ENCODE measurements at regions not wholly inside any gene's neighbourhood (a gene's known extent, or its start where the extent isn't known, plus 50 kb on each side); places are given as distances from the start of the nearest gene placed in this dataset.

DNA sequence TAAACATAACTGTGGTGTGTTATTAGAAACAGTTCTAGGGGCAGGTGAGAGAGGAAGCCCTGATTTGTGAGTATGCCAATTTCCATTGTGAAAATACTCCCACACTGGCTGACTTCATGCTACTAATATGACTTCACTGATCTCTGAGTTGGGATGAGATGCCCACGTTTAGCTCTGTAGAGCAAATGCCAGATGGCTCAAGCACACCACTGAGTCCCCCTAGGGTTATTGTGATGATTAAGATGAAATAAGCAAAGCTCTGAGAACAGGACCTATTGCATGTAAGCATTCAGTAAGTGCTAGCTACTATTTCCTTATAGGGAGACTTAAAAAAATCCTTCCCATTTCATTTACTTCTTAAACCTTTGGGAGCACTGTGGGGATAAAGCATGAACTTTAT lies 117.6 kb downstream of the CENPF start:
- TF ChIP-seq EZH2phosphoT487 (IDR thresholded peaks at IDR 0.05; ENCODE audit: low read depth) = no peak
- TF ChIP-seq, protein P1, sequence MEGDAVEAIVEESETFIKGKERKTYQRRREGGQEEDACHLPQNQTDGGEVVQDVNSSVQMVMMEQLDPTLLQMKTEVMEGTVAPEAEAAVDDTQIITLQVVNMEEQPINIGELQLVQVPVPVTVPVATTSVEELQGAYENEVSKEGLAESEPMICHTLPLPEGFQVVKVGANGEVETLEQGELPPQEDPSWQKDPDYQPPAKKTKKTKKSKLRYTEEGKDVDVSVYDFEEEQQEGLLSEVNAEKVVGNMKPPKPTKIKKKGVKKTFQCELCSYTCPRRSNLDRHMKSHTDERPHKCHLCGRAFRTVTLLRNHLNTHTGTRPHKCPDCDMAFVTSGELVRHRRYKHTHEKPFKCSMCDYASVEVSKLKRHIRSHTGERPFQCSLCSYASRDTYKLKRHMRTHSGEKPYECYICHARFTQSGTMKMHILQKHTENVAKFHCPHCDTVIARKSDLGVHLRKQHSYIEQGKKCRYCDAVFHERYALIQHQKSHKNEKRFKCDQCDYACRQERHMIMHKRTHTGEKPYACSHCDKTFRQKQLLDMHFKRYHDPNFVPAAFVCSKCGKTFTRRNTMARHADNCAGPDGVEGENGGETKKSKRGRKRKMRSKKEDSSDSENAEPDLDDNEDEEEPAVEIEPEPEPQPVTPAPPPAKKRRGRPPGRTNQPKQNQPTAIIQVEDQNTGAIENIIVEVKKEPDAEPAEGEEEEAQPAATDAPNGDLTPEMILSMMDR (IDR thresholded peaks at IDR 0.05; ENCODE audit: low read depth, low read length) = no peak
- Histone ChIP-seq H3K27me3 (ENCODE audit: low read depth, low read length) (no peaks in the 10 kb centered on the region), H3K9ac (ENCODE audit: low read length) (no peak overlapping the region), H2AFZ (ENCODE audit: low read depth, low read length) (no peak overlapping the region), H4K20me1 (ENCODE audit: insufficient read depth, low read length) (no peaks in the 10 kb centered on the region), H3K36me3 (replicated peaks; ENCODE audit: low read depth, low read length) (no peaks in the 10 kb centered on the region), H3K9me3 (ENCODE audit: insufficient read depth, low read length) (no peaks in the 10 kb centered on the region), H3K79me2 (ENCODE audit: low read length) (no peaks in the 10 kb centered on the region), H3K4me3 (ENCODE audit: low read length) (no peak overlapping the region), H3K27ac (ENCODE audit: low read length) (no peak overlapping the region), H3K4me2 (ENCODE audit: low read length) (no peak overlapping the region), H3K4me1 (ENCODE audit: low read length) (no peaks in the 10 kb centered on the region)

DNA sequence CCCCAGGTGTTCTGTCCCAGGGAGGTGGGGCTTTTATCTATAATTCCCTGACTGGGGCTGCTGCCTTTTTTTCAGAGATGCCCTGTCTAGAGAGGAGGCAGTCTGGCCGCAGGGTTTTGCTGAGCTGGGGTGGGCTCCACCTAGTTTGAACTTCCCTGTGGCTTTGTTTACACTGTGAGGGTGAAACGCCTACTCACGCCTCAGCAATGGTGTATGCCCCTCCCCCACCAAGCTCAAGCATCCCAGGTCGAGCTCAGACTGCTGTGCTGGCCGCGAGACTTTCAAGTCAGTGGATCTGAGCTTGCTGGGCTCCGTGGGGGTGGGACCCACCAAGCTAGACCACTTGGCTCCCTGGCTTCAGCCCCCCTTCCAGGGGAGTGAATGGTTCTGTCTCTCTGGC lies 124.3 kb downstream of the CENPF start:
- no peaks in the 10 kb centered on the region for H3K27me3 ChIP-seq (ENCODE audit: low read depth, low read length)
- no peak overlapping the region for H3K4me3 ChIP-seq (ENCODE audit: low read length)
- H3K79me2 ChIP-seq (ENCODE audit: low read length) = no peaks in the 10 kb centered on the region
- H4K20me1 ChIP-seq (ENCODE audit: insufficient read depth, low read length) = no peaks in the 10 kb centered on the region
- H3K4me2 ChIP-seq (ENCODE audit: low read length) = no peak overlapping the region
- TF ChIP-seq EZH2phosphoT487 (IDR thresholded peaks at IDR 0.05; ENCODE audit: low read depth) = no peak
- TF ChIP-seq, protein P1 (IDR thresholded peaks at IDR 0.05; ENCODE audit: low read depth, low read length) = no peak
- no peak overlapping the region for H2AFZ ChIP-seq (ENCODE audit: low read depth, low read length)
- H3K27ac ChIP-seq (ENCODE audit: low read length) = no peak overlapping the region
- no peaks in the 10 kb centered on the region for H3K4me1 ChIP-seq (ENCODE audit: low read length)
- H3K9ac ChIP-seq (ENCODE audit: low read length) = no peak overlapping the region
- H3K9me3 ChIP-seq (ENCODE audit: insufficient read depth, low read length) = no peaks in the 10 kb centered on the region
- H3K36me3 ChIP-seq (replicated peaks; ENCODE audit: low read depth, low read length) = no peaks in the 10 kb centered on the region

DNA sequence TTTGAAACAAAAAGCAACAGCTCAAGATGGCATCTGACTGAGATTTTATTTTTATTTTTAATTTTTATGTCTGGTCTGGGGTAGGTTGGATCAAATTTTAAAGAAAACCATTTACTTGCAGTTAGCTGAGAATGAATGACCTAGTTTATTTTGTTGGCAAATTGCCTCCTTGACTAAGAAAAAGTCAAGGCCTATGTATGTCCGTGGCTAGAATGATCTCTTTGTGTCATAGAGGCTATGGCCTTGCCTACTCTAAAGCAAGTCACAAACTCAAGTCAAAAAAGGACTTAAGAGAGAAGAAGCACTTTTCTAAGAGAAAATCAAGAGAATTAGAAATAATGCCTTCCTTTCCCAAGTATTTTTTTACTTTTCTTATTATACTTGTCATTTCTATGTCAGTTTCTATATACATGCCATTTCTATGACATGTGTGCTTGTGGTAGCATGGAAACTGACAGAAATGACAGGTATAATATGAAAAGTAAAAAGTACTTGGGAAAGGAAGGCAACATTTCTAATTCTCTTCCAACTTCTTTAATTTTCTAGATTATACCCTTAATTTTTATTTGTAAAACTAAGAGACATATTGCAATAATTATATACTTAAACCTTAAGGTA lies 136.7 kb downstream of the CENPF start:
- no peaks in the 10 kb centered on the region for H3K27me3 ChIP-seq (ENCODE audit: low read depth, low read length)
- H3K9ac ChIP-seq (ENCODE audit: low read length) = no peak overlapping the region
- H3K9me3 ChIP-seq (ENCODE audit: insufficient read depth, low read length) = no peaks in the 10 kb centered on the region
- no peak overlapping the region for H3K4me2 ChIP-seq (ENCODE audit: low read length)
- no peak overlapping the region for H2AFZ ChIP-seq (ENCODE audit: low read depth, low read length)
- H3K4me1 ChIP-seq (ENCODE audit: low read length) = 0 out of 2 replicates have a peak, but pooled peaks cover 4% of the 10 kb centered on the region
- no peak overlapping the region for H3K4me3 ChIP-seq (ENCODE audit: low read length)
- no peaks in the 10 kb centered on the region for H3K36me3 ChIP-seq (replicated peaks; ENCODE audit: low read depth, low read length)
- TF ChIP-seq EZH2phosphoT487 (IDR thresholded peaks at IDR 0.05; ENCODE audit: low read depth) = no peak
- TF ChIP-seq, protein P1 (IDR thresholded peaks at IDR 0.05; ENCODE audit: low read depth, low read length) = no peak
- H4K20me1 ChIP-seq (ENCODE audit: insufficient read depth, low read length) = no peaks in the 10 kb centered on the region
- no peaks in the 10 kb centered on the region for H3K79me2 ChIP-seq (ENCODE audit: low read length)
- no peak overlapping the region for H3K27ac ChIP-seq (ENCODE audit: low read length)

DNA sequence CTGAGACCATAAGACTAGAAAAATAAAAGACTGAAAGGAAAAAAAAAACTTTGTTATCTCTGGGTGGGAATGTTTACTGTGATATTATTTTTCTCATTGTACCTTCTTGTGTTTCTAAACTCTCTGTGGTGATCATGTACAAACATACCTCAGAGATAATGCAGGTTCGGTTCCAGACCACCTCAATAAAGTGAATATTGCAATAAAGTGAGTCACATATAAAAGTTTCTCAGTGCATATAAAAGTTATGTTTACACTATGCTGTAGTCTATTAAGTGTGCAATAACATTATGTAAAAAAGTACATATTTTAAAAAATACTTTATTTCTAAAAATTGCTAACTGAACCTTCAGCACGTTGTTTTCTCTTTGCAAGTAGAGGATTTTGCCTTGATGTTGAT lies 137.5 kb downstream of the CENPF start:
- Histone ChIP-seq H3K27me3 (ENCODE audit: low read depth, low read length) (no peaks in the 10 kb centered on the region), H3K79me2 (ENCODE audit: low read length) (no peaks in the 10 kb centered on the region), H3K4me1 (ENCODE audit: low read length) (0 out of 2 replicates have a peak, but pooled peaks cover 4% of the 10 kb centered on the region), H4K20me1 (ENCODE audit: insufficient read depth, low read length) (no peaks in the 10 kb centered on the region), H3K4me3 (ENCODE audit: low read length) (no peak overlapping the region), H3K9me3 (ENCODE audit: insufficient read depth, low read length) (no peaks in the 10 kb centered on the region), H3K27ac (ENCODE audit: low read length) (no peak overlapping the region), H2AFZ (ENCODE audit: low read depth, low read length) (no peak overlapping the region), H3K4me2 (ENCODE audit: low read length) (no peak overlapping the region), H3K9ac (ENCODE audit: low read length) (no peak overlapping the region), H3K36me3 (replicated peaks; ENCODE audit: low read depth, low read length) (no peaks in the 10 kb centered on the region)
- TF ChIP-seq EZH2phosphoT487 (IDR thresholded peaks at IDR 0.05; ENCODE audit: low read depth) = no peak
- TF ChIP-seq, protein P1 (IDR thresholded peaks at IDR 0.05; ENCODE audit: low read depth, low read length) = no peak

Data from OCI-LY3 (cell line).